ENCODE measurements at regions not wholly inside any gene's neighbourhood (a gene's known extent, or its start where the extent isn't known, plus 50 kb on each side); places are given as distances from the start of the nearest gene placed in this dataset.

GRCh38 chr6:145451029-145451428 lies 284.3 kb downstream of the EPM2A start:
- no peak for DNase-seq (ENCODE audit: low spot score)
- TF ChIP-seq CTCF (IDR thresholded peaks at IDR 0.05; ENCODE audit: extremely low read depth, missing control alignments): no peak

GRCh38 chr6:145453376-145453775 lies 281.9 kb downstream of the EPM2A start:
- DNase-seq (ENCODE audit: low spot score): no peak
- no peak for TF ChIP-seq CTCF (IDR thresholded peaks at IDR 0.05; ENCODE audit: extremely low read depth, missing control alignments)

- TF ChIP-seq CTCF (IDR thresholded peaks at IDR 0.05; ENCODE audit: extremely low read depth, missing control alignments): no peak
- DNase-seq (ENCODE audit: low spot score): no peak
Measured at GRCh38 chr6:145454006-145454405, 281.3 kb downstream of the EPM2A start.

GRCh38 chr6:145457556-145457955 lies 277.8 kb downstream of the EPM2A start:
- no peak for TF ChIP-seq CTCF (IDR thresholded peaks at IDR 0.05; ENCODE audit: extremely low read depth, missing control alignments)
- DNase-seq (ENCODE audit: low spot score): no peak

- no peak for TF ChIP-seq CTCF (IDR thresholded peaks at IDR 0.05; ENCODE audit: extremely low read depth, missing control alignments)
- no peak for DNase-seq (ENCODE audit: low spot score)
Measured at GRCh38 chr6:145468534-145468933, 266.8 kb downstream of the EPM2A start.

GRCh38 chr6:145469021-145469420 lies 266.3 kb downstream of the EPM2A start:
- no peak for TF ChIP-seq CTCF (IDR thresholded peaks at IDR 0.05; ENCODE audit: extremely low read depth, missing control alignments)
- no peak for DNase-seq (ENCODE audit: low spot score)

- no peak for DNase-seq (ENCODE audit: low spot score)
- TF ChIP-seq CTCF (IDR thresholded peaks at IDR 0.05; ENCODE audit: extremely low read depth, missing control alignments): no peak
Measured at GRCh38 chr6:145475794-145476396, 259.4 kb downstream of the EPM2A start.

Data from GM20000 (cell line).